H54 (cell line): ENCODE measurements at regions not wholly inside any gene's neighbourhood (a gene's known extent, or its start where the extent isn't known, plus 50 kb on each side); places are given as distances from the start of the nearest gene placed in this dataset.
"Not testable (repeated sequence)": the region's sequence is repeated elsewhere in the genome, so short reads cannot be mapped to it uniquely, and the experiment has no call there.

ENCODE experiments used
- DNase-seq: peaks from one replicate; pipeline ENCODE4 v3.0.0; 2011; ENCODE audit warnings: low spot score, mixed read lengths; ENCODE audit not compliant: insufficient read length
- FAIRE-seq: peaks from 3 replicates; lab custom pipeline; 2011; peaks lifted over from hg19 to GRCh38; lab: Jason Lieb, UNC
- POLR2A ChIP-seq: IDR thresholded peaks from 2 replicates; pipeline ENCODE4 v1.6.1; 2011; ENCODE audit warnings: low read depth, mild to moderate bottlenecking, low read length

- FAIRE-seq: no peak
- TF ChIP-seq POLR2A: no peak
- no peak for DNase-seq
These were observed 1011.9 kb downstream of the CDH8 start for GRCh38 chr16:61024180-61024900.

DNA sequence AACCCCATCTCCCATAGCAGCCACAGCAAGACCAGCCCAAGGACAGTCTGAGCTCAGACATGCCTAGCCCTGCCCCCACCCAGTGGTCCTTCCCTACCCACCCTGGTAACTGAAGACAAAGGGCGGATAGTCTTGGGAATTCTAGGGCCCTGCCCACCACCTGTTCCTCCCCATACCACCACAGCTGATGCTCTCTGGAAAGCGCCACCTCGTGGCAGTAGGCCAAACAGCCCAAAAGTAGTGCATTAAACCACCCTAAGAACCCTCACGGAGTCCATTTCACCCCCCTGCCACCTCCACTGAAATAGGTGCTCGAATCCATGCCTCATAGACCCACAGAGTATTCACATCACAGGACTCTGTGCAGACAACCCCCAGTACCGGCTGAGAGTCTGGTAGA lies 1021.4 kb downstream of the CDH8 start:
- no peak for FAIRE-seq
- no peak for TF ChIP-seq POLR2A

DNA sequence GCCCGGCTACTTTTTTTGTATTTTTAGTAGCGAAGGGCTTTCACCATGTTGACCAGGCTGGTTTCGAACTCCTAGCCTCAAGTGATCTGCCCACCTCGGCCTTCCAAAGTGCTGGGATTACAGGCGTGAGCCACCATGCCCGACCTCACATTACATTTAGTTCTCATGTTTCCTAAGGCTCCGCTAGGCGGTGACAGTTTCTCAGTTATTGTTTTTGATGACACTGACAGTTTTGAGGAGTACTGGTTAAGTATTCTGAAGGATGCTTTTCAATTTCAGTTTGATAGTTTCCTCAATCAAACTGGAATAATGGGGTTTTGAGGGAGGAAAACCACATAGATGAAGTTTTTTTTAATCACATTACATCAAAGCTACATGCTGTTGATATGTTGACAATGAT lies 1028.5 kb downstream of the CDH8 start:
- no peak for TF ChIP-seq POLR2A
- FAIRE-seq (no peak), DNase-seq (no peak)

More for the DNA sequence above, 1021.4 kb downstream of the CDH8 start:
- DNase-seq: no peak

- TF ChIP-seq POLR2A: no peak
- FAIRE-seq (no peak), DNase-seq (no peak)
These were observed 1030.3 kb downstream of the CDH8 start for GRCh38 chr16:61005952-61006351.

GRCh38 chr16:61002479-61003204 lies 1033.6 kb downstream of the CDH8 start:
- no peak for FAIRE-seq
- no peak for TF ChIP-seq POLR2A
- no peak for DNase-seq

GRCh38 chr16:60991886-60992285 lies 1044.4 kb downstream of the CDH8 start:
- DNase-seq (no peak), FAIRE-seq (no peak)
- no peak for TF ChIP-seq POLR2A

DNA sequence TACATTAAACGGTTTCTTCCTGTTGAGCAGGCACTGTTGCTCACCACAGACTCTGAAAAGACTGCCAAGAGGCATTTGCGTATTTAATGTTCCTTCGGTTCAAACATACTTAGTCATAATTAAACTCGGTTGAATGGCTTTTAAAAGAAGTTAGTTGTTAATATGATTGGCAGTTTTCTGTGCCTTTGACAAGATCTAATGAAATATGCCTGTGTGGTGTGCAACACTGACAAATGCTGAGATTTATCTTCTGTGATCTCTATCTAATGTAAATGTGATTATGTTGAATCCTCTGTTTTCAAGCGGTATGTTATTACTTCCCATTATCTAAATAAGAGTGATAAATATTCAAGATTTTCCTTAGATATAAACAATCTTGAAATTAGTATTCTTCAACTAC lies 1046.6 kb downstream of the CDH8 start:
- TF ChIP-seq POLR2A: no peak
- no peak for FAIRE-seq
- no peak for DNase-seq

DNA sequence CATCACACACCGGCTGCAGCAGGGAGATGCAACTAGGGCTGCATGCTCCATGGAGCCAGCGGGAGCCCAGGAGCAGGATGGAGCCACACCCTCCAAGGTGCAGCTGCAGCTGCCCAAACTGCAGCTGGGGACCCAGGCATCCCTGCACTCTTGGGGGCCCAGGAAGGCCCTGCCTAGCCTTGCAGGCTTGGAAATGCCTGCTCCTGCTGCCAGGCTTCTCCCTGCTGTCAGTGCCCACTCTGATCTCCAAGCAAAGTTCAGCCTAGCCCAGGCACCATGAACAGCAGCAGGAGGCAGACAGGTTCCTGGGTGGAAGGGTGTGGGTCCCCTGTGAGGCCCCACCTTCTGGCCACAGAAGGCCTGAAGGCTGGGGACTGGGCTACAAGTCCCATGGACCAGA lies 1057.1 kb downstream of the CDH8 start:
- TF ChIP-seq POLR2A: no peak
- no peak for FAIRE-seq
- no peak for DNase-seq

- no peak for TF ChIP-seq POLR2A
- FAIRE-seq: no peak
- no peak for DNase-seq
These were observed 1086.4 kb downstream of the CDH8 start for GRCh38 chr16:60949800-60950199.

GRCh38 chr16:60945225-60945624 lies 1091.0 kb downstream of the CDH8 start:
- no peak for TF ChIP-seq POLR2A
- DNase-seq (no peak), FAIRE-seq (no peak)

DNA sequence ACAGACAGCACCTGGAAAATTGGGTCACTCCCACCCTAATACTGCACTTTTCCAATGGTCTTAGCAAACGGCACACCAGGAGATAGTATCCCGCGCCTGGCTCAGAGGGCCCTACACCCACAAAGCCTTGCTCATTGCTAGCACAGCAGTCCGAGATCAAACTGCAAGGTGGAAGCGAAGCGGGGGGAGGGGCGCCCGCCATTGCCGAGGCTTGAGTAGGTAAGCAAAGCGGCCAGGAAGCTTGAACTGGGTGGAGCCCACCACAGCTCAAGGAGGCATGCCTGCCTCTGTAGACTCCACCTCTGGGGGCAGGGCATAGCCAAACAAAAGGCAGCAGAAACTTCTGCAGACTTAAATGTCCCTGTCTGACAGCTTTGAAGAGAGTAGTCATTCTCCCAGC lies 1100.0 kb downstream of the CDH8 start:
- not testable (repeated sequence) for FAIRE-seq, DNase-seq

GRCh38 chr16:60932600-60932999 lies 1103.6 kb downstream of the CDH8 start:
- FAIRE-seq (no peak), DNase-seq (no peak)
- TF ChIP-seq POLR2A: no peak

DNA sequence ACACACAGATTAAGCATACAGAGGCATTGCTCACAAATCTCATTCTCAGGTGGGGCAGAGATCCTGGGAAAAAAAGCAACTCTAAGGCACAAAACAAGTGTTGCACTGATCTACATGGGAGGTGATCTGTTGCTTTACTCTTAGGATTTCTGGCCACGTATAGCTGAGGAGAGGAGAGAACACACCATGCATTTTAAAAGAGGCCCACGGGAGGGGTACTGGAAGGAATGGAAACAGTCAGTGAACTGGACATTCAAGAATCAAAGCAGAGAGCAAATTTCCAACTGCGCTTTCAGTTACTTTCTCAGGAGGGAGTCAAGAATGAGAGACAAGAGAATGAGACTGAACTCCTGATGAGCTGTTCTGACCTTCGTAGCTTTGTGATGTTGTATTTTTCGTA lies 1105.9 kb downstream of the CDH8 start:
- FAIRE-seq: no peak
- no peak for TF ChIP-seq POLR2A
- no peak for DNase-seq

GRCh38 chr16:60922920-60923319 lies 1113.3 kb downstream of the CDH8 start:
- no peak for FAIRE-seq

DNA sequence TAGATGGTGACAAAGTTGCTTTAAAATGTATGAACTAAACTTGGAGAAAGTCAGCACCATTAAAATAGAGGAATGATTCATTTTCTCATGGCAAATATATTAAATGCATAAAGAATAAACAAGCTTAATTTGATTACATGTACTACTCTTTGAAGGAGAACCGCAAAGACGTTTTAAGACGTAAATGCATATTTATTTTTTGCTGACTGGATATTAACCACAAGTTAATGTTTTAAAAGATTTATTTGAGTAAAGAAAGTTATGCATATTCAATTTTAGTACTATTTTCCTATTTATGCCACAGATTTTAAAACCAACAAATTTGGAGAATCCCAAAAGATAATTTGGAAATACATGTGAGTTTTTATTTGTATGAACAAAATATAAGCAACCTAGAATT lies 1121.9 kb downstream of the CDH8 start:
- TF ChIP-seq POLR2A: no peak
- no peak for DNase-seq
- no peak for FAIRE-seq

More at GRCh38 chr16:60922920-60923319, 1113.3 kb downstream of the CDH8 start:
- DNase-seq: no peak
- TF ChIP-seq POLR2A: no peak
